DND-41 (cell line): ENCODE measurements at regions not wholly inside any gene's neighbourhood (a gene's known extent, or its start where the extent isn't known, plus 50 kb on each side); places are given as distances from the start of the nearest gene placed in this dataset.

Experiments
- ATAC-seq: fragments of 200-7000 bp; cut with Tn5 transposase; 3 replicates; pipeline ENCODE4 v1.9.1; 2021; ENCODE audit warnings: low read depth; ENCODE audit not compliant: insufficient read depth
- DNase-seq: peaks from one replicate; pipeline ENCODE4 v3.0.0-alpha.2; 2020
- H2AFZ ChIP-seq: 2 replicates; pipeline ENCODE4 v1.6.0; 2012; ENCODE audit warnings: low read depth, low read length
- H3K27ac ChIP-seq: 2 replicates; pipeline ENCODE4 v1.5.1; 2012; ENCODE audit warnings: low read length, inconsistent platforms
- H3K27me3 ChIP-seq: fragments of 200-600 bp; sonication (generic); 2 replicates; pipeline ENCODE4 v1.6.0; 2012; ENCODE audit warnings: low read length, mild to moderate bottlenecking, inconsistent platforms; ENCODE audit not compliant: insufficient read depth, poor library complexity
- H3K36me3 ChIP-seq: 2 replicates; pipeline ENCODE4 v1.5.1; 2012; ENCODE audit warnings: low read length, inconsistent platforms; ENCODE audit not compliant: insufficient read depth
- H3K4me1 ChIP-seq: 2 replicates; pipeline ENCODE4 v1.5.1; 2012; ENCODE audit warnings: mild to moderate bottlenecking, low read length; ENCODE audit not compliant: insufficient read depth
- H3K4me2 ChIP-seq: 2 replicates; pipeline ENCODE4 v1.6.0; 2012; ENCODE audit warnings: mild to moderate bottlenecking, moderate library complexity, low read length, inconsistent platforms; ENCODE audit not compliant: insufficient read depth
- H3K4me3 ChIP-seq, 2 experiments: fragments of 200-600 bp in 1 of 2; shearing (Covaris generic) in 1 of 2; 2 replicates each; pipeline ENCODE4 v1.5.1; 2012 to 2016; ENCODE audit warnings: inconsistent platforms in 2 of 2, low read length in 2 of 2, mild to moderate bottlenecking in 2 of 2, low read depth in 1 of 2, moderate library complexity in 1 of 2
- H3K79me2 ChIP-seq: 2 replicates; pipeline ENCODE4 v1.6.0; 2012; ENCODE audit warnings: low read length, inconsistent platforms; ENCODE audit not compliant: insufficient read depth
- H3K9ac ChIP-seq: 2 replicates; pipeline ENCODE4 v1.6.0; 2012; ENCODE audit warnings: low read depth, mild to moderate bottlenecking, inconsistent platforms, low read length, moderate library complexity
- H3K9me3 ChIP-seq: 2 replicates; pipeline ENCODE4 v1.5.1; 2012; ENCODE audit warnings: low read length, moderate library complexity, mild to moderate bottlenecking, inconsistent platforms; ENCODE audit not compliant: insufficient read depth, severe bottlenecking
- H4K20me1 ChIP-seq: 2 replicates; pipeline ENCODE4 v1.6.0; 2012; ENCODE audit warnings: low read length; ENCODE audit not compliant: insufficient read depth
- EZH2 ChIP-seq: IDR thresholded peaks from 3 replicates; pipeline ENCODE4 v1.6.1; 2012; ENCODE audit warnings: borderline replicate concordance, low read depth, mild to moderate bottlenecking, moderate library complexity, low read length, inconsistent platforms; ENCODE audit not compliant: severe bottlenecking
- TF ChIP-seq, protein P1 (sequence below): IDR thresholded peaks from 2 replicates; pipeline ENCODE4 v1.5.1; 2012; ENCODE audit warnings: borderline replicate concordance, low read length, moderate library complexity, mild to moderate bottlenecking; ENCODE audit not compliant: poor library complexity, severe bottlenecking; ENCODE audit errors: extremely low read depth

DNA sequence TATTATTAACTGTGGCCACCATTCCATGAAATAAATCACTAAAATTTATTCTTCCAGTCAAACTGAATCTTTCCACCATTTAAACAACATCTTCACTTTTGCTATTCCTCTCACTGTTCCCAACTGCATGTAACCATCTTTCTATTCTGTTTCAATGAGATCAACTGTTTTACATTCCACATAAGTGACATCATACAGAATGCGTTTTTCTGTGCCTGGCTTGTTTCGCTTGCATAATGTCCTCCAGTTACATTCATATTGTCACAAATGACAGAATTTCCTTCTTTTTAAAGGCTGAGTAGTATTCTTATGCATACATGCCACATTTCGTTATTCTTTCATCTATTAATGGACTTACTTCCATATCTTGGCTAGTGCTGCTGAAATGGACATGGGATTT is 738.2 kb downstream of the SEMA5A start:
- H3K36me3 ChIP-seq = no peaks in the 10 kb centered on the region
- no peaks in the 10 kb centered on the region for H3K27me3 ChIP-seq
- DNase-seq (no peak), ATAC-seq (no peak)
- no peak for TF ChIP-seq EZH2
- TF ChIP-seq, protein P1, sequence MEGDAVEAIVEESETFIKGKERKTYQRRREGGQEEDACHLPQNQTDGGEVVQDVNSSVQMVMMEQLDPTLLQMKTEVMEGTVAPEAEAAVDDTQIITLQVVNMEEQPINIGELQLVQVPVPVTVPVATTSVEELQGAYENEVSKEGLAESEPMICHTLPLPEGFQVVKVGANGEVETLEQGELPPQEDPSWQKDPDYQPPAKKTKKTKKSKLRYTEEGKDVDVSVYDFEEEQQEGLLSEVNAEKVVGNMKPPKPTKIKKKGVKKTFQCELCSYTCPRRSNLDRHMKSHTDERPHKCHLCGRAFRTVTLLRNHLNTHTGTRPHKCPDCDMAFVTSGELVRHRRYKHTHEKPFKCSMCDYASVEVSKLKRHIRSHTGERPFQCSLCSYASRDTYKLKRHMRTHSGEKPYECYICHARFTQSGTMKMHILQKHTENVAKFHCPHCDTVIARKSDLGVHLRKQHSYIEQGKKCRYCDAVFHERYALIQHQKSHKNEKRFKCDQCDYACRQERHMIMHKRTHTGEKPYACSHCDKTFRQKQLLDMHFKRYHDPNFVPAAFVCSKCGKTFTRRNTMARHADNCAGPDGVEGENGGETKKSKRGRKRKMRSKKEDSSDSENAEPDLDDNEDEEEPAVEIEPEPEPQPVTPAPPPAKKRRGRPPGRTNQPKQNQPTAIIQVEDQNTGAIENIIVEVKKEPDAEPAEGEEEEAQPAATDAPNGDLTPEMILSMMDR = no peak
- no peak overlapping the region for H3K9ac ChIP-seq
- no peak overlapping the region for H2AFZ ChIP-seq
- no peak overlapping the region for H3K27ac ChIP-seq
- peaks cover 25% of the 10 kb centered on the region for H3K9me3 ChIP-seq
- no peak overlapping the region for H3K4me3 ChIP-seq
- H3K4me1 ChIP-seq = peaks cover 4% of the 10 kb centered on the region
- no peaks in the 10 kb centered on the region for H3K79me2 ChIP-seq
- H3K4me2 ChIP-seq = no peak overlapping the region
- no peaks in the 10 kb centered on the region for H4K20me1 ChIP-seq

DNA sequence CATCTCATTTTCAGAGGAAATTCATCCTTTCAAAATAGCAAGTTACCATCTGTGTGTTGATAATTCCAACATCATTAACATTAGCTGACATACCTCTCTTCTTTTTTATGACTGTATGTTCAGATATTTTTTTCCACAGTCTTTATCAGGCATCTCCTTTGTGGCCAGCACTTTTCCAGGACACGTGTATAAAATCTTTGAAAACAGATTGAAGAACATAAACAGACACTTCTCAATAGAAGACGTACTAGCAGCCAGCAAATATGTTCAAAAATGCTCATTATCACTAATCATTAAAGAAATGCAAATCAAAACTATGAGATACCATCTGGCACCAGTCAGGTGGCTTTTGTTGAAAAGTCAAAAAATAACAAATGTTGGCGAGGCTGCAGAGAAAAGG is 734.3 kb downstream of the SEMA5A start:
- Histone ChIP-seq H4K20me1 (no peaks in the 10 kb centered on the region), H3K9ac (no peak overlapping the region), H3K27me3 (no peaks in the 10 kb centered on the region), H3K4me2 (no peak overlapping the region), H2AFZ (no peak overlapping the region), H3K4me3 (no peak overlapping the region), H3K27ac (no peak overlapping the region), H3K79me2 (no peaks in the 10 kb centered on the region), H3K36me3 (0 out of 2 replicates have a peak, but pooled peaks cover 4% of the 10 kb centered on the region), H3K4me1 (peaks cover 19% of the 10 kb centered on the region), H3K9me3 (peaks cover 18% of the 10 kb centered on the region)
- TF ChIP-seq, protein P1 = no peak
- no peak for TF ChIP-seq EZH2
- DNase-seq = no peak
- ATAC-seq = no peak

DNA sequence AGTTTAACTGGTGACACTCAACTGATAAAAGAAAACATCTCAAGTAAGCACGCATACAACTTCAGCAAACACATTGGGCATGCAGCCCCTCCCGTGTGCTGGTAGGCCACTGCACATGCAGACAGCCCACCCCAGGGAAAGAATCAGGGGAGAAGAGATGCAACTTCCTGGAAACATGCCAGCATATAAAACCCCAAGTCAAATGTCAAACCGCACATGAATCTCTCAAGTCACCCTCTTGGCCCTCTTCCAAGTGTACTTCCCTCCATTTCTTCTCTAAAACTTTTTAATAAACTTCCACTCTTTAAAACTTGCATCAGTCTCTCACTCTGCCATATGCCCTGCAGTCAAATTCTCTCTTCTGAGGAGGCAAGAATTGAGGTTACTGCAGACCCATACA is 732.7 kb downstream of the SEMA5A start:
- Histone ChIP-seq H2AFZ (peak overlapping the region; percentile 45; the same call in 1 of the 2 replicates), H3K9me3 (peaks cover 17% of the 10 kb centered on the region), H3K27ac (peak overlapping the region; percentile 50), H3K27me3 (no peaks in the 10 kb centered on the region), H3K9ac (no peak overlapping the region; the same call in 1 of the 2 replicates), H3K4me2 (no peak overlapping the region), H3K4me1 (peaks cover 19% of the 10 kb centered on the region), H4K20me1 (no peaks in the 10 kb centered on the region), H3K36me3 (0 out of 2 replicates have a peak, but pooled peaks cover 4% of the 10 kb centered on the region), H3K79me2 (no peaks in the 10 kb centered on the region), H3K4me3 (0 out of 4 replicates have a peak overlapping the region, but pooled peaks of 1 of the 2 experiments have one; percentile 9)
- ATAC-seq = peak; percentile 54; the same call in 2 of the 3 replicates
- peak; percentile 40 for DNase-seq
- TF ChIP-seq, protein P1 = no peak
- TF ChIP-seq EZH2 = no peak
